ENCODE measurements at regions not wholly inside any gene's neighbourhood (a gene's known extent, or its start where the extent isn't known, plus 50 kb on each side); places are given as distances from the start of the nearest gene placed in this dataset.

DNA sequence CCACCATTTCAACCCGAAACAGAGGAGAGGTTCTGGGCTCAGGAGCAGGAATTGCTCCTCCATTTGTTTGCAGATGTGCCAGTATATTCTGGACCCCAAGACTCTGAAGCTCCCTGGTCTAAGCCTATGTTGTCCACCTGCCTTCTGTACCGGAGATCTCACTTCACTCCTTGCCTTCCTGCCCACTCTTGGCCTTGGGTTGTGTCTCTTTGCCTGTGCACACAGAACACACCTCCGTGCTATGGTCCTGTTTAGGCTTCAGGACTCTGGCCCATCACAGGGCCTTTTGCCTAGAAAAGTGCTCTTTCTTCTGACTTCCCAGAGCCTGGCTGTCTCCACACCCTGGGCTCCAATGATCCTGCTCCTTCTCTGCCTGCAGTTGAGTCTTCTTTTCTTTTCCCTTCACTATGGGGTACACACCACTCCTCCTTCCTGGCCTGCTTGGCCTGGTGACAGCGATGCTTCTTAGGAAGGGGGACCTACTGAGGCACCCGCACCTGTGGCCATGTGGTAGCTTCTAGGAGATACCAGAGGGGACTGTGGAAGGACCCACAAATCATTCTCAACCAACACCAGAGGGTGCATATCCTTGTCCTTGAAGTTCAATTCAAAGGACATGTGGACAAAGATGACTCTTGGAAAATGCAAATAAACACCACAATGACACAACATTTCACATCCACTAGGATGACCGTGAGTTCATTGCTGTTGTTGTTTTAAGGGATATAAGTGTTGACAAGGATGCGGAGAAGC, 75.1 kb downstream of the FOXA2 start:
- TF ChIP-seq, protein P1, sequence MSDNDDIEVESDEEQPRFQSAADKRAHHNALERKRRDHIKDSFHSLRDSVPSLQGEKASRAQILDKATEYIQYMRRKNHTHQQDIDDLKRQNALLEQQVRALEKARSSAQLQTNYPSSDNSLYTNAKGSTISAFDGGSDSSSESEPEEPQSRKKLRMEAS (CRISPR knock-in tag; IDR thresholded peaks at IDR 0.05) = no peak
- TF ChIP-seq, protein P2, sequence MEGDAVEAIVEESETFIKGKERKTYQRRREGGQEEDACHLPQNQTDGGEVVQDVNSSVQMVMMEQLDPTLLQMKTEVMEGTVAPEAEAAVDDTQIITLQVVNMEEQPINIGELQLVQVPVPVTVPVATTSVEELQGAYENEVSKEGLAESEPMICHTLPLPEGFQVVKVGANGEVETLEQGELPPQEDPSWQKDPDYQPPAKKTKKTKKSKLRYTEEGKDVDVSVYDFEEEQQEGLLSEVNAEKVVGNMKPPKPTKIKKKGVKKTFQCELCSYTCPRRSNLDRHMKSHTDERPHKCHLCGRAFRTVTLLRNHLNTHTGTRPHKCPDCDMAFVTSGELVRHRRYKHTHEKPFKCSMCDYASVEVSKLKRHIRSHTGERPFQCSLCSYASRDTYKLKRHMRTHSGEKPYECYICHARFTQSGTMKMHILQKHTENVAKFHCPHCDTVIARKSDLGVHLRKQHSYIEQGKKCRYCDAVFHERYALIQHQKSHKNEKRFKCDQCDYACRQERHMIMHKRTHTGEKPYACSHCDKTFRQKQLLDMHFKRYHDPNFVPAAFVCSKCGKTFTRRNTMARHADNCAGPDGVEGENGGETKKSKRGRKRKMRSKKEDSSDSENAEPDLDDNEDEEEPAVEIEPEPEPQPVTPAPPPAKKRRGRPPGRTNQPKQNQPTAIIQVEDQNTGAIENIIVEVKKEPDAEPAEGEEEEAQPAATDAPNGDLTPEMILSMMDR (IDR thresholded peaks at IDR 0.05) = no peak
- no peak for TF ChIP-seq SP1 (CRISPR knock-in tag; conservative IDR thresholded peaks at IDR 0.05)
- TF ChIP-seq SOX15 (CRISPR knock-in tag; IDR thresholded peaks at IDR 0.05) = no peak
- TF ChIP-seq ATF1 (CRISPR knock-in tag; IDR thresholded peaks at IDR 0.05) = no peak
- TF ChIP-seq, protein P3, sequence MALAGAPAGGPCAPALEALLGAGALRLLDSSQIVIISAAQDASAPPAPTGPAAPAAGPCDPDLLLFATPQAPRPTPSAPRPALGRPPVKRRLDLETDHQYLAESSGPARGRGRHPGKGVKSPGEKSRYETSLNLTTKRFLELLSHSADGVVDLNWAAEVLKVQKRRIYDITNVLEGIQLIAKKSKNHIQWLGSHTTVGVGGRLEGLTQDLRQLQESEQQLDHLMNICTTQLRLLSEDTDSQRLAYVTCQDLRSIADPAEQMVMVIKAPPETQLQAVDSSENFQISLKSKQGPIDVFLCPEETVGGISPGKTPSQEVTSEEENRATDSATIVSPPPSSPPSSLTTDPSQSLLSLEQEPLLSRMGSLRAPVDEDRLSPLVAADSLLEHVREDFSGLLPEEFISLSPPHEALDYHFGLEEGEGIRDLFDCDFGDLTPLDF (CRISPR knock-in tag; IDR thresholded peaks at IDR 0.05) = no peak
- TF ChIP-seq JUN (CRISPR knock-in tag; IDR thresholded peaks at IDR 0.05) = no peak
